Mammary epithelial cell (primary cell): ENCODE measurements at regions not wholly inside any gene's neighbourhood (a gene's known extent, or its start where the extent isn't known, plus 50 kb on each side); places are given as distances from the start of the nearest gene placed in this dataset.

Experiments used
- CTCF ChIP-seq, 2 donors: IDR thresholded peaks in 1 of 2; conservative IDR thresholded peaks in 1 of 2; 2 replicates each; pipeline ENCODE4 v1.5.1; 2011 to 2012; ENCODE audit warnings: inconsistent platforms in 2 of 2, low read length in 2 of 2, mild to moderate bottlenecking in 2 of 2, control low read depth in 1 of 2, low read depth in 1 of 2; ENCODE audit not compliant: insufficient read depth in 1 of 2; ENCODE audit errors: extremely low read depth in 1 of 2
- EZH2 ChIP-seq: IDR thresholded peaks from 2 replicates; pipeline ENCODE4 v1.6.1; 2012; ENCODE audit warnings: low read length, inconsistent platforms, borderline replicate concordance

- TF ChIP-seq CTCF (conservative IDR thresholded peaks at IDR 0.05 in 1 of 2, IDR thresholded peaks at IDR 0.05 in 1 of 2; ENCODE audit: extremely low read depth in 1 of 2, insufficient read depth in 1 of 2, low read depth in 1 of 2, low read length in 2 of 2) = no peak
- TF ChIP-seq EZH2 = no peak
Observed at GRCh38 chr9:88711719-88712118, 176.7 kb downstream of the NXNL2 start.
